HEK293 (cell line): ENCODE measurements at regions not wholly inside any gene's neighbourhood (a gene's known extent, or its start where the extent isn't known, plus 50 kb on each side); places are given as distances from the start of the nearest gene placed in this dataset.

ENCODE experiments used
- ZBTB17 ChIP-seq: fragments of 450-650 bp; formaldehyde crosslinking; IDR thresholded peaks from 2 replicates; pipeline ENCODE4 v1.5.1; 2016; ENCODE audit warnings: missing biosample characterization, missing genetic modification characterization
- ZBTB8A ChIP-seq: fragments of 450-650 bp; formaldehyde crosslinking; IDR thresholded peaks from 2 replicates; pipeline ENCODE4 v1.5.1; 2016; ENCODE audit warnings: missing biosample characterization, missing genetic modification characterization
- ZNF184 ChIP-seq: fragments of 450-650 bp; IDR thresholded peaks from 2 replicates; pipeline ENCODE4 v1.5.1; 2018; ENCODE audit warnings: missing biosample characterization, mild to moderate bottlenecking, missing genetic modification characterization
- ZNF501 ChIP-seq: fragments of 450-650 bp; formaldehyde crosslinking; IDR thresholded peaks from 2 replicates; pipeline ENCODE4 v1.5.1; 2016; ENCODE audit warnings: missing biosample characterization, missing genetic modification characterization
- ZNF560 ChIP-seq: fragments of 450-650 bp; formaldehyde crosslinking; IDR thresholded peaks from 2 replicates; pipeline ENCODE4 v1.5.1; 2017; ENCODE audit warnings: missing biosample characterization, missing genetic modification characterization, borderline replicate concordance
- TF ChIP-seq, protein P1 (sequence below): fragments of 450-650 bp; formaldehyde crosslinking; IDR thresholded peaks from 2 replicates; pipeline ENCODE4 v1.5.1; 2016; ENCODE audit warnings: missing biosample characterization, missing genetic modification characterization
- TF ChIP-seq, protein P2 (sequence below): fragments of 450-650 bp; formaldehyde crosslinking; IDR thresholded peaks from 2 replicates; pipeline ENCODE4 v1.5.1; 2016; ENCODE audit warnings: missing biosample characterization, missing genetic modification characterization
- TF ChIP-seq, protein P3 (sequence below): fragments of 450-650 bp; formaldehyde crosslinking; IDR thresholded peaks from 2 replicates; pipeline ENCODE4 v1.5.1; 2016; ENCODE audit warnings: missing biosample characterization, missing genetic modification characterization
- TF ChIP-seq, protein P4 (sequence below): fragments of 450-650 bp; formaldehyde crosslinking; IDR thresholded peaks from 2 replicates; pipeline ENCODE4 v1.5.1; 2016; ENCODE audit warnings: missing biosample characterization, missing genetic modification characterization
- TF ChIP-seq, protein P5 (sequence below): fragments of 450-650 bp; IDR thresholded peaks from 2 replicates; pipeline ENCODE4 v1.5.1; 2018; ENCODE audit warnings: missing biosample characterization, mild to moderate bottlenecking, missing genetic modification characterization

DNA sequence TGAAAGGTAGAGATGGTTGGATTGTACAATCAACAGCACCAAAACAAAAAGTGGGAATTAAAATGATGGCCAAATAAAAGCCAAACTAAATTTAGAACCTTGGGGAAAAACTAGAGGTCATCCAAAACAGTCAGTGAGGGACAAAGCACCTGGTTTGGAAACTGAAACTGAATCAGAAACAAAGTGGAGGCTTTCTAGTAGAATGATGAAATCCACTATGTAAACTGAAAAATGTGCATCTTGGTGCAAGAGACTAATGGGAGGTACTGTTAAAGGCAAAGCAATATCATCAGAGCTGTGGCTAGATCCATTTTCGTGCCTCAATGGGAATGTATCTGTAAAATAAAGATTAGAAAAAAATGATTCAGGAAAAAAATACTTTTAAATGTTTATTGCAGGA lies 380.0 kb upstream of the GJE1 start:
- TF ChIP-seq ZNF560 (tag by site-specific recombination) (no peak), ZBTB8A (no peak), ZNF501 (tag by site-specific recombination) (no peak), ZNF184 (tag by site-specific recombination) (no peak), ZBTB17 (no peak)
- TF ChIP-seq, protein P1, sequence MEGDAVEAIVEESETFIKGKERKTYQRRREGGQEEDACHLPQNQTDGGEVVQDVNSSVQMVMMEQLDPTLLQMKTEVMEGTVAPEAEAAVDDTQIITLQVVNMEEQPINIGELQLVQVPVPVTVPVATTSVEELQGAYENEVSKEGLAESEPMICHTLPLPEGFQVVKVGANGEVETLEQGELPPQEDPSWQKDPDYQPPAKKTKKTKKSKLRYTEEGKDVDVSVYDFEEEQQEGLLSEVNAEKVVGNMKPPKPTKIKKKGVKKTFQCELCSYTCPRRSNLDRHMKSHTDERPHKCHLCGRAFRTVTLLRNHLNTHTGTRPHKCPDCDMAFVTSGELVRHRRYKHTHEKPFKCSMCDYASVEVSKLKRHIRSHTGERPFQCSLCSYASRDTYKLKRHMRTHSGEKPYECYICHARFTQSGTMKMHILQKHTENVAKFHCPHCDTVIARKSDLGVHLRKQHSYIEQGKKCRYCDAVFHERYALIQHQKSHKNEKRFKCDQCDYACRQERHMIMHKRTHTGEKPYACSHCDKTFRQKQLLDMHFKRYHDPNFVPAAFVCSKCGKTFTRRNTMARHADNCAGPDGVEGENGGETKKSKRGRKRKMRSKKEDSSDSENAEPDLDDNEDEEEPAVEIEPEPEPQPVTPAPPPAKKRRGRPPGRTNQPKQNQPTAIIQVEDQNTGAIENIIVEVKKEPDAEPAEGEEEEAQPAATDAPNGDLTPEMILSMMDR (tag by site-specific recombination), result no peak
- TF ChIP-seq, protein P2, sequence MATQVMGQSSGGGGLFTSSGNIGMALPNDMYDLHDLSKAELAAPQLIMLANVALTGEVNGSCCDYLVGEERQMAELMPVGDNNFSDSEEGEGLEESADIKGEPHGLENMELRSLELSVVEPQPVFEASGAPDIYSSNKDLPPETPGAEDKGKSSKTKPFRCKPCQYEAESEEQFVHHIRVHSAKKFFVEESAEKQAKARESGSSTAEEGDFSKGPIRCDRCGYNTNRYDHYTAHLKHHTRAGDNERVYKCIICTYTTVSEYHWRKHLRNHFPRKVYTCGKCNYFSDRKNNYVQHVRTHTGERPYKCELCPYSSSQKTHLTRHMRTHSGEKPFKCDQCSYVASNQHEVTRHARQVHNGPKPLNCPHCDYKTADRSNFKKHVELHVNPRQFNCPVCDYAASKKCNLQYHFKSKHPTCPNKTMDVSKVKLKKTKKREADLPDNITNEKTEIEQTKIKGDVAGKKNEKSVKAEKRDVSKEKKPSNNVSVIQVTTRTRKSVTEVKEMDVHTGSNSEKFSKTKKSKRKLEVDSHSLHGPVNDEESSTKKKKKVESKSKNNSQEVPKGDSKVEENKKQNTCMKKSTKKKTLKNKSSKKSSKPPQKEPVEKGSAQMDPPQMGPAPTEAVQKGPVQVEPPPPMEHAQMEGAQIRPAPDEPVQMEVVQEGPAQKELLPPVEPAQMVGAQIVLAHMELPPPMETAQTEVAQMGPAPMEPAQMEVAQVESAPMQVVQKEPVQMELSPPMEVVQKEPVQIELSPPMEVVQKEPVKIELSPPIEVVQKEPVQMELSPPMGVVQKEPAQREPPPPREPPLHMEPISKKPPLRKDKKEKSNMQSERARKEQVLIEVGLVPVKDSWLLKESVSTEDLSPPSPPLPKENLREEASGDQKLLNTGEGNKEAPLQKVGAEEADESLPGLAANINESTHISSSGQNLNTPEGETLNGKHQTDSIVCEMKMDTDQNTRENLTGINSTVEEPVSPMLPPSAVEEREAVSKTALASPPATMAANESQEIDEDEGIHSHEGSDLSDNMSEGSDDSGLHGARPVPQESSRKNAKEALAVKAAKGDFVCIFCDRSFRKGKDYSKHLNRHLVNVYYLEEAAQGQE (tag by site-specific recombination), result no peak
- TF ChIP-seq, protein P3, sequence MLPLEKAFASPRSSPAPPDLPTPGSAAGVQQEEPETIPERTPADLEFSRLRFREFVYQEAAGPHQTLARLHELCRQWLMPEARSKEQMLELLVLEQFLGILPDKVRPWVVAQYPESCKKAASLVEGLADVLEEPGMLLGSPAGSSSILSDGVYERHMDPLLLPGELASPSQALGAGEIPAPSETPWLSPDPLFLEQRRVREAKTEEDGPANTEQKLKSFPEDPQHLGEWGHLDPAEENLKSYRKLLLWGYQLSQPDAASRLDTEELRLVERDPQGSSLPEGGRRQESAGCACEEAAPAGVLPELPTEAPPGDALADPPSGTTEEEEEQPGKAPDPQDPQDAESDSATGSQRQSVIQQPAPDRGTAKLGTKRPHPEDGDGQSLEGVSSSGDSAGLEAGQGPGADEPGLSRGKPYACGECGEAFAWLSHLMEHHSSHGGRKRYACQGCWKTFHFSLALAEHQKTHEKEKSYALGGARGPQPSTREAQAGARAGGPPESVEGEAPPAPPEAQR (tag by site-specific recombination), result no peak
- TF ChIP-seq, protein P4, sequence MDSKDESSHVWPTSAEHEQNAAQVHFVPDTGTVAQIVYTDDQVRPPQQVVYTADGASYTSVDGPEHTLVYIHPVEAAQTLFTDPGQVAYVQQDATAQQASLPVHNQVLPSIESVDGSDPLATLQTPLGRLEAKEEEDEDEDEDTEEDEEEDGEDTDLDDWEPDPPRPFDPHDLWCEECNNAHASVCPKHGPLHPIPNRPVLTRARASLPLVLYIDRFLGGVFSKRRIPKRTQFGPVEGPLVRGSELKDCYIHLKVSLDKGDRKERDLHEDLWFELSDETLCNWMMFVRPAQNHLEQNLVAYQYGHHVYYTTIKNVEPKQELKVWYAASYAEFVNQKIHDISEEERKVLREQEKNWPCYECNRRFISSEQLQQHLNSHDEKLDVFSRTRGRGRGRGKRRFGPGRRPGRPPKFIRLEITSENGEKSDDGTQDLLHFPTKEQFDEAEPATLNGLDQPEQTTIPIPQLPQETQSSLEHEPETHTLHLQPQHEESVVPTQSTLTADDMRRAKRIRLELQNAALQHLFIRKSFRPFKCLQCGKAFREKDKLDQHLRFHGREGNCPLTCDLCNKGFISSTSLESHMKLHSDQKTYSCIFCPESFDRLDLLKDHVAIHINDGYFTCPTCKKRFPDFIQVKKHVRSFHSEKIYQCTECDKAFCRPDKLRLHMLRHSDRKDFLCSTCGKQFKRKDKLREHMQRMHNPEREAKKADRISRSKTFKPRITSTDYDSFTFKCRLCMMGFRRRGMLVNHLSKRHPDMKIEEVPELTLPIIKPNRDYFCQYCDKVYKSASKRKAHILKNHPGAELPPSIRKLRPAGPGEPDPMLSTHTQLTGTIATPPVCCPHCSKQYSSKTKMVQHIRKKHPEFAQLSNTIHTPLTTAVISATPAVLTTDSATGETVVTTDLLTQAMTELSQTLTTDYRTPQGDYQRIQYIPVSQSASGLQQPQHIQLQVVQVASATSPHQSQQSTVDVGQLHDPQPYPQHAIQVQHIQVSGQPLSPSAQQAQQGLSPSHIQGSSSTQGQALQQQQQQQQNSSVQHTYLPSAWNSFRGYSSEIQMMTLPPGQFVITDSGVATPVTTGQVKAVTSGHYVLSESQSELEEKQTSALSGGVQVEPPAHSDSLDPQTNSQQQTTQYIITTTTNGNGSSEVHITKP, result no peak
- TF ChIP-seq, protein P5, sequence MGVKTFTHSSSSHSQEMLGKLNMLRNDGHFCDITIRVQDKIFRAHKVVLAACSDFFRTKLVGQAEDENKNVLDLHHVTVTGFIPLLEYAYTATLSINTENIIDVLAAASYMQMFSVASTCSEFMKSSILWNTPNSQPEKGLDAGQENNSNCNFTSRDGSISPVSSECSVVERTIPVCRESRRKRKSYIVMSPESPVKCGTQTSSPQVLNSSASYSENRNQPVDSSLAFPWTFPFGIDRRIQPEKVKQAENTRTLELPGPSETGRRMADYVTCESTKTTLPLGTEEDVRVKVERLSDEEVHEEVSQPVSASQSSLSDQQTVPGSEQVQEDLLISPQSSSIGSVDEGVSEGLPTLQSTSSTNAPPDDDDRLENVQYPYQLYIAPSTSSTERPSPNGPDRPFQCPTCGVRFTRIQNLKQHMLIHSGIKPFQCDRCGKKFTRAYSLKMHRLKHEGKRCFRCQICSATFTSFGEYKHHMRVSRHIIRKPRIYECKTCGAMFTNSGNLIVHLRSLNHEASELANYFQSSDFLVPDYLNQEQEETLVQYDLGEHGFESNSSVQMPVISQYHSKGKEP (tag by site-specific recombination), result no peak
